Ovary (tissue), 3 donors: ENCODE measurements at regions not wholly inside any gene's neighbourhood (a gene's known extent, or its start where the extent isn't known, plus 50 kb on each side); places are given as distances from the start of the nearest gene placed in this dataset.

ENCODE experiments used
- CTCF ChIP-seq, 3 donors: fragments of 450-650 bp in 2 of 3; fragments of 200-600 bp in 1 of 3; IDR thresholded peaks; one replicate each; pipeline versions ENCODE4 v1.5.1 to v1.8.0; 2016 to 2022; ENCODE audit warnings: antibody characterized with exemption in 3 of 3, mild to moderate bottlenecking in 1 of 3
- POLR2A ChIP-seq: fragments of 450-650 bp; IDR thresholded peaks from one replicate; pipeline ENCODE4 v1.6.1; 2017; ENCODE audit warnings: antibody characterized with exemption, mild to moderate bottlenecking, moderate library complexity
- donor health status: DM: no; HTN: no; CAD: no.

- TF ChIP-seq CTCF (IDR thresholded peaks at IDR 0.05) (no peak), POLR2A (no peak)
Measured at GRCh38 chr3:74045000-74045399, 420.3 kb upstream of the PDZRN3 start.
